ENCODE measurements at regions not wholly inside any gene's neighbourhood (a gene's known extent, or its start where the extent isn't known, plus 50 kb on each side); places are given as distances from the start of the nearest gene placed in this dataset.

DNA sequence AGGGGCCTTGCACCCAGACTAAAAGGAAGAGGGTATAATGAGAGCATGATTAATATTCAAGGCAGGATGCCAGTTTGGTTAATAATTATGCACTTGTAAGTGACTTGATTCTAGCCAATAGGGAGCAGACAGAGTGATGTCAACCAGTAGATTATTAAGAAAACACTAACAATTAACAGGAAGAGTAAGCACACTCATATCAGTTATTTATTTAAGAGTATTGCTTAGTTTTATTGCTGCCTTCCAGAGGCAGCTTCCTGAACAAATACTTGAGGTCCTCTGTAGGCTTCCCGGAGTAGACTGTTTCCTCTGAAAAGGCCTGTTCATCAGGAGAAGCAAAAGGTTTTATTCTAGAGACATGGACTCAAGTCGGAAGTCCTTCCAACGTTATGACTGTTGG lies 129.1 kb upstream of the AFF2 start:
- Mint-ChIP-seq H3K27me3 (no peaks in the 10 kb centered on the region), H3K9me3 (peaks cover 0 to 5% of the 10 kb centered on the region in 2 donors), H3K4me3 (no peak overlapping the region), H3K27ac (no peak overlapping the region), H3K4me1 (peaks cover 6% of the 10 kb centered on the region)
- no peak for ATAC-seq
- DNase-seq: no peak

- no peak for ATAC-seq
- H3K4me3 Mint-ChIP-seq: no peak overlapping the region
- H3K27me3 Mint-ChIP-seq: no peaks in the 10 kb centered on the region
- no peak for DNase-seq
- H3K4me1 Mint-ChIP-seq: peaks cover 3% of the 10 kb centered on the region
- H3K9me3 Mint-ChIP-seq: peaks cover 0 to 5% of the 10 kb centered on the region in 2 donors
- H3K27ac Mint-ChIP-seq: no peak overlapping the region
Observed at GRCh38 chrX:148372925-148373324, 127.5 kb upstream of the AFF2 start.

DNA sequence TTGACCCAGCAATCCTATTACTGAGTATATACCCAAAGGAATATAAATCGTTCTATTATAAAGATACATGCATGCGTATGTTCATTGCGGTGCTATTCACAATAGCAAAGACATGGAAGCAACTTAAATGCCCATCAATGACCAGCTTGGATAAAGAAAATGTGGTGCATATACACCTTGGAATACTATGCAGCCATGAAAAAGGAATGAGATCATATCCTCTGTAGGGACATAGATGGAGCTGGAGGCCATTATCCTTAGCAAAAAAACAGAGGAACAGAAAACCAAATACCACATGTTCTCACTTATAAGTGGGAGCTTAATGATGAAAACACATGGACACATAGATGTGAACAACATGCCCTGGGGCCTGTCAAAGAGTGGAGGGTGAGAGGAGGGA lies 124.1 kb upstream of the AFF2 start:
- ATAC-seq (no peak), DNase-seq (no peak)
- Mint-ChIP-seq H3K9me3 (peaks cover 0 to 5% of the 10 kb centered on the region in 2 donors), H3K27ac (no peak overlapping the region), H3K27me3 (no peaks in the 10 kb centered on the region), H3K4me3 (no peak overlapping the region), H3K4me1 (peaks cover 13% of the 10 kb centered on the region)

- ATAC-seq (no peak), DNase-seq (peak in 1 of 2 donors; percentile 14)
- H3K27me3 Mint-ChIP-seq: no peaks in the 10 kb centered on the region
- peaks cover 0 to 5% of the 10 kb centered on the region in 2 donors for H3K9me3 Mint-ChIP-seq
- peak overlapping the region; percentile 12 to 69 for H3K27ac Mint-ChIP-seq
- H3K4me1 Mint-ChIP-seq: peaks cover 13% of the 10 kb centered on the region
- H3K4me3 Mint-ChIP-seq: peak overlapping the region; percentile 17 to 74
Observed at GRCh38 chrX:148380107-148380506, 120.3 kb upstream of the AFF2 start.

- Mint-ChIP-seq H3K9me3 (no peaks in the 10 kb centered on the region), H3K27ac (peak overlapping the region; percentile 92 to 93), H3K4me3 (peak overlapping the region; percentile 66 to 74), H3K4me1 (peaks cover 13% of the 10 kb centered on the region), H3K27me3 (no peaks in the 10 kb centered on the region)
- DNase-seq: peak; percentile 44 to 69
- ATAC-seq: peak; percentile 99
Observed at GRCh38 chrX:148380650-148381561, 119.5 kb upstream of the AFF2 start.

GRCh38 chrX:148381603-148382002 lies 118.8 kb upstream of the AFF2 start:
- ATAC-seq (peak; percentile 70), DNase-seq (peak in 1 of 2 donors; percentile 10)
- peak overlapping the region; percentile 26 to 74 for H3K4me3 Mint-ChIP-seq
- H3K27ac Mint-ChIP-seq: peak overlapping the region; percentile 92 to 93
- no peaks in the 10 kb centered on the region for H3K27me3 Mint-ChIP-seq
- no peaks in the 10 kb centered on the region for H3K9me3 Mint-ChIP-seq
- peaks cover 13% of the 10 kb centered on the region for H3K4me1 Mint-ChIP-seq

- DNase-seq (no peak), ATAC-seq (no peak)
- Mint-ChIP-seq H3K27me3 (no peaks in the 10 kb centered on the region), H3K4me3 (no peak overlapping the region), H3K4me1 (peaks cover 13% of the 10 kb centered on the region), H3K9me3 (no peaks in the 10 kb centered on the region), H3K27ac (no peak overlapping the region)
Observed at GRCh38 chrX:148382983-148383382, 117.4 kb upstream of the AFF2 start.

DNA sequence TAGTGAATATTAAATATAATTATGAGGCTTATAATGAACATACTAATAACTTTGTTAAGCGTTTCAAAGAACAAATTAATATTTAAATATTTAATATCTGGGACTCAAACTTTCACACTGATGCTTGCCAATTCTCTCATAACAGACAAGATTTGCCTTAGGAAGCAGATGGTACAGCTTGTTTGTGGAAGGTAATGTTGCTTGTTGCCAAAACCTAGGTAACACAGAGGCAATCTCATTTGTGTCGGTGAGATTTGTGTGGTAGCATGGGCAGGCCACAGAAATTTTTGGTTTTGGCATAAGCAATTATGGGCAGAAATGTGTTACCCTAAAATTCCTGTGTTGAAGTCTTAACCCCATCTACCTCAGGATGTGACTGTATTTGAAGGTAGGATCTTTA lies 114.9 kb upstream of the AFF2 start:
- H3K4me1 Mint-ChIP-seq: peaks cover 14% of the 10 kb centered on the region
- no peaks in the 10 kb centered on the region for H3K27me3 Mint-ChIP-seq
- no peaks in the 10 kb centered on the region for H3K9me3 Mint-ChIP-seq
- H3K4me3 Mint-ChIP-seq: no peak overlapping the region
- ATAC-seq: no peak
- no peak for DNase-seq
- H3K27ac Mint-ChIP-seq: no peak overlapping the region

- Mint-ChIP-seq H3K9me3 (no peaks in the 10 kb centered on the region), H3K27me3 (no peaks in the 10 kb centered on the region), H3K27ac (no peak overlapping the region), H3K4me1 (peaks cover 11% of the 10 kb centered on the region), H3K4me3 (no peak overlapping the region)
- DNase-seq (no peak), ATAC-seq (no peak)
Observed at GRCh38 chrX:148389629-148390028, 110.8 kb upstream of the AFF2 start.

DNA sequence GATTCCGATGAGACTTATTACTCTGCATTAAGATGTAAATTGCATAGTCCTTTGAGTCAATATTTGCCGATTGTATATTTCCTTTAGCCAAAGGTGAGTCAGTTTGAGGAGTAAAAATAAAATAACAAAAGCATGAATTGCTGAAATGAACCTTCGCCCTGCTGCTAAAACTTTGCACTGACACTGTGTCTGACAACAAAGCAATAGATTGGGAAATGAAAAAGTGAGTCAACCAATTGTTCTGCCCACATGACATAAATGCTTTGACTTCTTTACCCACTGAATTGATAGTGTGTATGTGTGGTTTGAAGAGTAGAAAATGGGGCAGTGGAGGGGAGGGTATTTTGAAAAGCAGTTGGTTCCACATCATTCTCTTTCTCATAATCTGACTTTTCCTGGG lies 88.4 kb upstream of the AFF2 start:
- H3K4me1 Mint-ChIP-seq: peaks cover 6% of the 10 kb centered on the region
- peak overlapping the region in 1 of 2 donors; percentile 25 for H3K27ac Mint-ChIP-seq
- DNase-seq: no peak
- peaks cover 5% of the 10 kb centered on the region for H3K27me3 Mint-ChIP-seq
- peak; percentile 84 for ATAC-seq
- peaks cover 0 to 7% of the 10 kb centered on the region in 2 donors for H3K9me3 Mint-ChIP-seq
- peak overlapping the region in 1 of 2 donors; percentile 6 for H3K4me3 Mint-ChIP-seq

GRCh38 chrX:148416142-148416541 lies 84.3 kb upstream of the AFF2 start:
- H3K4me3 Mint-ChIP-seq: no peak overlapping the region
- DNase-seq: no peak
- peaks cover 6% of the 10 kb centered on the region for H3K4me1 Mint-ChIP-seq
- peaks cover 0 to 6% of the 10 kb centered on the region in 2 donors for H3K9me3 Mint-ChIP-seq
- no peak overlapping the region for H3K27ac Mint-ChIP-seq
- ATAC-seq: no peak
- H3K27me3 Mint-ChIP-seq: no peaks in the 10 kb centered on the region

DNA sequence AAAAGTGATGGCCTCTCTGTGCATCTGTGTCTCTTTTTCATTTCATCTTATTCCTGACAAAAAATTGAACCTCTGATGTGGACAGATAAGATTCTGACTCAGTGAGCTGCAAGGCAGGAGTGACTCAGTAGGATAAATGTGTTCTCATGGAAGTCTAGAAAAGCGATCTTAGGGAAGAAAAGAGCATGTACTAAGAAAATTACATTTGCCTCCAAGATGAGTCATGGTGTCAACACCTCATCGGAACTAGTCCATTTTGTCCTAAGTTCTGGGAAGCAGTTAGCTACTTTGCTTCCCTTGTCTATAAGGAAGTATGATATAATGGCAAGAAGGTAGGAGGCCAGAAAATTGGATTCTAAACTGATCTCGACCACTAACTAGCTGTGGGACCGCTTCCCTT lies 83.5 kb upstream of the AFF2 start:
- no peaks in the 10 kb centered on the region for H3K27me3 Mint-ChIP-seq
- H3K4me3 Mint-ChIP-seq: no peak overlapping the region
- DNase-seq: no peak
- no peak for ATAC-seq
- H3K4me1 Mint-ChIP-seq: peaks cover 6% of the 10 kb centered on the region
- H3K9me3 Mint-ChIP-seq: peaks cover 0 to 6% of the 10 kb centered on the region in 2 donors
- no peak overlapping the region for H3K27ac Mint-ChIP-seq

DNA sequence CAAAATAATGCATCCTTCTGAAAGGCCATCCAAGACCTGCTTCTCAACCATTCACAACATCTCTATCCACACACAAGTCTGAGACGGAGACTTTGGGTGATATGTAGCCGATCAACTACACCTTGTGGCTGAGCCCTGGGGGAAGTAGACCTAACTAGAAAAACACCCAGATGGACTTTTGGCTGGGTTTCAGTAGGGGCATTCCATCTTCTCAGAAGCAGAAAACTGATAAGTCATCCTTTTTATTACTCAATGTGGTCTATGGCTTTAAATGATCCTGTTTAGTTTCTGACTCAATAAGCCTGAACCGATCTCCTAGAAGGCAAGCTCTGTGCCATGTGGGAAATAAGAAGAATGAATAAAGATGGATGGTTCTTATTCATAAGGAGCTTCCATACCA lies 82.5 kb upstream of the AFF2 start:
- Mint-ChIP-seq H3K4me3 (no peak overlapping the region), H3K9me3 (peaks cover 0 to 6% of the 10 kb centered on the region in 2 donors), H3K27me3 (no peaks in the 10 kb centered on the region), H3K4me1 (no peaks in the 10 kb centered on the region), H3K27ac (no peak overlapping the region)
- DNase-seq: no peak
- ATAC-seq: no peak

DNA sequence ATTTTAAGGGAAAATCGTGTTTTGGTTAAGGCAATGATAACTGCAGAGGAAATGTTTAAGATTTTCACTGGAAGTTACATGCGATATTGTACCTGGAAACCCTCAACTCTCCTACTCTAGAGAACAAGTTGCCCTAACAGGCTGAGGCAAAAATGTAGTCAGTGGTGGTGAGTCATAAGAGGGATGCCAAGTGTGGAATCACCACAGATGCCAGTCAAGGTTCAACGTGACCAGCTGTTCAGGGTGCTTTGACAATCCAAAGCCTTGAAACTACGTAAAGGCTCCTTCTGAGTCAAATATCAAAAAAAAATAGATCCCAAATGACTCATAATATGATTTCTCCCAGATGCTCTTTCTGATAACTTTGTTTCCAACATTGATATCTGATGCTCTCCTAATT lies 77.9 kb upstream of the AFF2 start:
- ATAC-seq: no peak
- Mint-ChIP-seq H3K27ac (no peak overlapping the region), H3K4me1 (no peaks in the 10 kb centered on the region), H3K9me3 (peaks cover 0 to 10% of the 10 kb centered on the region in 2 donors), H3K27me3 (no peaks in the 10 kb centered on the region), H3K4me3 (no peak overlapping the region)
- DNase-seq: no peak

DNA sequence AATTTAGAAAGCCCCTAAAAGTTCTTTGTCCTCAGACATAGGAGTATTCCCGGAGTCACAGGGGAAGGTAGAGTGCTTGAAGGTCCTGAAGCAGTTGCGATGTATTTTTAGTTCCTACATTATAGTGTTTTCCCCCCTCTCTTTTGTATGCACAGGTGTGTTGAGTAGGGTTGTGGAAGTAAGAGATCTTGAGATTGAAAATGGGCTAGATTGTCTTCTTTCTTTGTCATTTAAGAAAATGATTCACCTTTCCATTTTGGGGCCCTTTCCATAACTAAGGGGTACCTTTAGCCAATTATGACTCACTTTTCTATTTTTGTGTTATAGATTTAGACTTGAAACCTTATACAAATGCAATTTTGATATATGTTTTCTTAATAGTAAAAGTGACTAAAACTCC lies 75.8 kb upstream of the AFF2 start:
- Mint-ChIP-seq H3K4me1 (peaks cover 8% of the 10 kb centered on the region), H3K4me3 (no peak overlapping the region), H3K27ac (no peak overlapping the region), H3K27me3 (no peaks in the 10 kb centered on the region), H3K9me3 (peaks cover 0 to 4% of the 10 kb centered on the region in 2 donors)
- ATAC-seq: no peak
- DNase-seq: no peak

DNA sequence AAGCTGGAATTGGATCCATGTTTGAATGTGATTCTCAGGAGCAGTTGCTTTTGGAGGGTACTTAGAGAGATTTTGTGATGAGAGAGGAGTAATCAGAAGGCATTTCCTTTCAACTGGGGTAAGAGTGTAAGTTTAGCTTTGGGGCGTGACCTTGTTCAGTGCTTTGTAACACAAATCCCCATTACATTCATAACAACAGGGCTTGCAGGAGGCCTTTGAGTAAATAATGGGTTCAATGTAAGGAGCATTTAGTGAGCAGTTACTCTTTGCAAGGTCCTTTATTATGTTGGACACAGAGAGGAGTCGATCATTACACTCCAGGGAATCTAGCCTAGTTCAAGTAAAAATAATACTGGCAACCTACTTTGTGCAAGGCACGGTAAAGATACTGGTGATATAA lies 74.0 kb upstream of the AFF2 start:
- H3K4me1 Mint-ChIP-seq: peaks cover 9% of the 10 kb centered on the region
- no peak overlapping the region for H3K4me3 Mint-ChIP-seq
- H3K9me3 Mint-ChIP-seq: peaks cover 0 to 4% of the 10 kb centered on the region in 2 donors
- ATAC-seq (no peak), DNase-seq (no peak)
- no peaks in the 10 kb centered on the region for H3K27me3 Mint-ChIP-seq
- no peak overlapping the region for H3K27ac Mint-ChIP-seq
